ENCODE measurements at regions not wholly inside any gene's neighbourhood (a gene's known extent, or its start where the extent isn't known, plus 50 kb on each side); places are given as distances from the start of the nearest gene placed in this dataset.
"Not testable (repeated sequence)": the region's sequence is repeated elsewhere in the genome, so short reads cannot be mapped to it uniquely, and the experiment has no call there.

DNA sequence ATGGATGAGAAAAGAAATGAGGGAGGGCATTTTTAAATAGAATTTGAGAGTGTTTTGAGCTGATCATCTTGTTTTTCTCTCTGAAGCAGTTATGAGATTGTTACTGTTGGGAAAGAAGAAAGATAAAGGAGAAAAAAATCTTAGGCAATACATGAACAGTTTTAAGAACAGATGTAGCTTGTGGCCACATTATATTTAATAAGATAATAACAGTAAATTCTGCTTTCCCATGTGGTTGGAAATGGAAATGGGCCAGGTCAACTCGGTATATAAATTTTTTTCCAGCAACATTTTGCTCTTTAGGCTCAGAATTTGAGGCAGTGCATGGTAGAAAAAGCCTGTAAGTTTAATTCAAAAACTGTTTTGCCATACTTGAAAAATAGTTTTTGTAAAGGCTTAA is 118.7 kb downstream of the POSTN start:
- no peak for DNase-seq
- TF ChIP-seq, protein P1, sequence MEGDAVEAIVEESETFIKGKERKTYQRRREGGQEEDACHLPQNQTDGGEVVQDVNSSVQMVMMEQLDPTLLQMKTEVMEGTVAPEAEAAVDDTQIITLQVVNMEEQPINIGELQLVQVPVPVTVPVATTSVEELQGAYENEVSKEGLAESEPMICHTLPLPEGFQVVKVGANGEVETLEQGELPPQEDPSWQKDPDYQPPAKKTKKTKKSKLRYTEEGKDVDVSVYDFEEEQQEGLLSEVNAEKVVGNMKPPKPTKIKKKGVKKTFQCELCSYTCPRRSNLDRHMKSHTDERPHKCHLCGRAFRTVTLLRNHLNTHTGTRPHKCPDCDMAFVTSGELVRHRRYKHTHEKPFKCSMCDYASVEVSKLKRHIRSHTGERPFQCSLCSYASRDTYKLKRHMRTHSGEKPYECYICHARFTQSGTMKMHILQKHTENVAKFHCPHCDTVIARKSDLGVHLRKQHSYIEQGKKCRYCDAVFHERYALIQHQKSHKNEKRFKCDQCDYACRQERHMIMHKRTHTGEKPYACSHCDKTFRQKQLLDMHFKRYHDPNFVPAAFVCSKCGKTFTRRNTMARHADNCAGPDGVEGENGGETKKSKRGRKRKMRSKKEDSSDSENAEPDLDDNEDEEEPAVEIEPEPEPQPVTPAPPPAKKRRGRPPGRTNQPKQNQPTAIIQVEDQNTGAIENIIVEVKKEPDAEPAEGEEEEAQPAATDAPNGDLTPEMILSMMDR (IDR thresholded peaks at IDR 0.05 in 8 of 11, conservative IDR thresholded peaks at IDR 0.05 in 3 of 11) = no peak
- no peak for TF ChIP-seq POLR2AphosphoS5 (IDR thresholded peaks at IDR 0.05)
- no peak for TF ChIP-seq POLR2A (IDR thresholded peaks at IDR 0.05)
- Histone ChIP-seq H3K27me3 (replicated peaks in 1 of 7) (no peaks in the 10 kb centered on the region), H3K27ac (no peak overlapping the region), H3K36me3 (no peaks in the 10 kb centered on the region), H3K4me3 (no peak overlapping the region), H3K9me3 (peaks cover 0 to 5% (median 0%) of the 10 kb centered on the region in 8 donors), H3K4me1 (no peaks in the 10 kb centered on the region)
- intact Hi-C loops (cut with DNase I; ENCODE audit: low total_unique reads) = no loop called here
- WGBS, 5 donors = 49 to 65% (median 61%) methylated on average over 1 of the region's 1 CpG

- Histone ChIP-seq H3K4me1 (no peaks in the 10 kb centered on the region), H3K4me3 (no peak overlapping the region), H3K27ac (no peak overlapping the region), H3K27me3 (replicated peaks in 1 of 7) (no peaks in the 10 kb centered on the region), H3K9me3 (peaks cover 0 to 8% (median under 1%) of the 10 kb centered on the region in 8 donors), H3K36me3 (no peaks in the 10 kb centered on the region)
- DNase-seq = no peak
- TF ChIP-seq, protein P1 (IDR thresholded peaks at IDR 0.05 in 8 of 11, conservative IDR thresholded peaks at IDR 0.05 in 3 of 11) = no peak
- no peak for TF ChIP-seq POLR2A (IDR thresholded peaks at IDR 0.05)
- no peak for TF ChIP-seq POLR2AphosphoS5 (IDR thresholded peaks at IDR 0.05)
- intact Hi-C loops (cut with DNase I; ENCODE audit: low total_unique reads) = no loop called here
- WGBS, 5 donors = 57 to 87% (median 72%) methylated on average over 4 of the region's 4 CpGs
Observed at GRCh38 chr13:37476874-37477273, 121.7 kb downstream of the POSTN start.

DNA sequence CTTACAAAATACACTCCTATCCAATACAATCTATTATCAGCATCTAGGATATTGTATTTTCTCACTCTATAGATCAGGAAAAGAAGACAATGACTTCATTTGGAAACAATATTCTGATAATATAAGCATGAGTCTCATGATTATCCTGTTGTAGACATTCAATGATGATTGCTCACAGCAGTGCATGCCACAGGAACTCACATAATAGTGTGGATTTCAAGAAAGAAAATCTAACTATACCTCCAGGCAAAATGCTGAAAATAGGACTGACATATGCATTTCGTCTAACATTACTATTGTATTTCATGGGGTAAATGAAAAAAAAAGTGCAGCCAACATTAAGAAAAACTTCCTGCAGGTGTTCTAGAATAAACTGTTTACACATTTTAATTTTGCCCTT is 122.6 kb downstream of the POSTN start:
- intact Hi-C loops (cut with DNase I; ENCODE audit: low total_unique reads) = no loop called here
- no peak overlapping the region for H3K27ac ChIP-seq
- H3K36me3 ChIP-seq = no peaks in the 10 kb centered on the region
- no peak for TF ChIP-seq POLR2A (IDR thresholded peaks at IDR 0.05)
- TF ChIP-seq POLR2AphosphoS5 (IDR thresholded peaks at IDR 0.05) = no peak
- H3K4me3 ChIP-seq = no peak overlapping the region
- no peaks in the 10 kb centered on the region for H3K4me1 ChIP-seq
- no peaks in the 10 kb centered on the region for H3K27me3 ChIP-seq (replicated peaks in 1 of 7)
- H3K9me3 ChIP-seq = peaks cover 0 to 9% (median 2%) of the 10 kb centered on the region in 8 donors
- DNase-seq = no peak
- 64 to 86% (median 73%) methylated on average over 1 of the region's 1 CpG for WGBS, 5 donors

DNA sequence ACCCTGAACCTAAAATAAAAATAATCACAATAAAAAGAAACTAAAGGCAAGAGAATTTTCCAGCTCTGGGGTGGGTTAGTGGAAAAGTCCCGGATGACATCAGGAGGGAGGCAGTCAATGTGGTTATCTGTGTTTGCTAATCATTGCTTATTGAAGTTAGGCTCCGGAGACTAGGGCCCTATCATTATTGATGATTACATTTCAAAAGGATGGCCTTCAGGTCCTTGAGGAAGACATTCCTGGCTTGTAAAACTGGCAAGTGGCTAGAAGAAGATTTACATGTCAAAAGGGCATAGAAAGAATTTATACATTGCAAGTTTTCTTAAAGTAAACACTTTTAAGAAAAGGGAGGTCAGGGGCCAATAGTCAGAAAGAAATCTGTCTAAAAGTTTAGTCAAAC is 123.4 kb downstream of the POSTN start:
- Histone ChIP-seq H3K4me1 (no peaks in the 10 kb centered on the region), H3K27ac (no peak overlapping the region), H3K36me3 (no peaks in the 10 kb centered on the region), H3K9me3 (peaks cover 0 to 9% (median 2%) of the 10 kb centered on the region in 8 donors), H3K4me3 (no peak overlapping the region), H3K27me3 (replicated peaks in 1 of 7) (no peaks in the 10 kb centered on the region)
- WGBS, 5 donors = 18 to 71% (median 60%) methylated on average over 2 of the region's 2 CpGs
- intact Hi-C loops (cut with DNase I; ENCODE audit: low total_unique reads) = no loop called here
- no peak for DNase-seq
- TF ChIP-seq, protein P1 (IDR thresholded peaks at IDR 0.05 in 8 of 11, conservative IDR thresholded peaks at IDR 0.05 in 3 of 11) = no peak
- TF ChIP-seq POLR2A (IDR thresholded peaks at IDR 0.05) (no peak), POLR2AphosphoS5 (IDR thresholded peaks at IDR 0.05) (no peak)

DNA sequence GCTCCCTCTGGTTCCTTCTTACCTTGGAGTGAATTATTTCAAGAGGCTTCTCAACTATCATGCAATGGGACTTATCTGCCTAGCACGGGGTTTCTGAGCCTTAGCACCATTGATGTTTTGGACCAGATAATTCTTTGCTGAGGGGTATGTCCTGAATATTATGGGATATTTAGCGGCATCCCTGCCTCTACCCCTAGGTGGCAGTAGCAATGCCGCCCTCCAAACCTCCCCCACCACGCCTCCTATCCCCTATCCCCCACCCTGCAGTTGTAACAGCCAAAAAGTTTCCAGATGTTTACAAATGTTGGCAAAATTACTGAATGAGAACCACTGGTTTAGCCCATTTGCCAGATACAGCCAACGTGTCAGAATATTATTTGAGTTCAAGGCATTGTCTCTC is 125.5 kb downstream of the POSTN start:
- no peaks in the 10 kb centered on the region for H3K4me1 ChIP-seq
- intact Hi-C loops (cut with DNase I; ENCODE audit: low total_unique reads) = no loop called here
- H3K4me3 ChIP-seq = no peak overlapping the region
- DNase-seq = no peak
- no peaks in the 10 kb centered on the region for H3K36me3 ChIP-seq
- WGBS, 5 donors = 75 to 94% (median 85%) methylated on average over 5 of the region's 5 CpGs
- TF ChIP-seq POLR2A (IDR thresholded peaks at IDR 0.05) = no peak
- TF ChIP-seq, protein P1 (IDR thresholded peaks at IDR 0.05 in 8 of 11, conservative IDR thresholded peaks at IDR 0.05 in 3 of 11) = no peak
- TF ChIP-seq POLR2AphosphoS5 (IDR thresholded peaks at IDR 0.05) = no peak
- H3K27me3 ChIP-seq (replicated peaks in 1 of 7) = no peaks in the 10 kb centered on the region
- H3K27ac ChIP-seq = no peak overlapping the region
- H3K9me3 ChIP-seq = peaks cover 0 to 13% (median 2%) of the 10 kb centered on the region in 8 donors

DNA sequence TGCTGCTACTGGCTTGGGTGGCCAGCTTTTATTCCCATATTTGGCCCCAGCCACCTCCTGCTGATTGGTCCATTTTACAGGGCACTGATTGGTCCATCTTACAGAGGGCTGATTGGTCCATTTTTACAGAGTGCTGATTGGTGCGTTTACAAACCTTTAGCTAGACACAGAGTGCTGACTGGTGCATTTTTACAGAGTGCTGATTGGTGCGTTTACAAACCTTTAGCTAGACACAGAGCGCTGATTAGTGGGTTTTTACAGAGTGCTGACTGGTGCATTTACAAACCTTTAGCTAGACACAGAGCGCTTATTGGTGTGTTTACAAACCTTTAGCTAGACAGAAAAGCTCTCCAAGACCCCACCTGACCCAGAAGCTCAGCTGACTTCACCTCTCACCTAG is 126.3 kb downstream of the POSTN start:
- H3K36me3 ChIP-seq; H3K27me3 ChIP-seq (replicated peaks in 1 of 7); DNase-seq; H3K4me3 ChIP-seq; intact Hi-C loops (cut with DNase I; ENCODE audit: low total_unique reads); H3K27ac ChIP-seq; H3K4me1 ChIP-seq: not testable (repeated sequence)
- peaks cover 0 to 13% (median under 1%) of the 10 kb centered on the region in 8 donors for H3K9me3 ChIP-seq
- WGBS, 5 donors = 88 to 100% (median 94%) methylated on average over 3 to 4 of the region's 4 CpGs
